ENCODE measurements at regions not wholly inside any gene's neighbourhood (a gene's known extent, or its start where the extent isn't known, plus 50 kb on each side); places are given as distances from the start of the nearest gene placed in this dataset.

DNA sequence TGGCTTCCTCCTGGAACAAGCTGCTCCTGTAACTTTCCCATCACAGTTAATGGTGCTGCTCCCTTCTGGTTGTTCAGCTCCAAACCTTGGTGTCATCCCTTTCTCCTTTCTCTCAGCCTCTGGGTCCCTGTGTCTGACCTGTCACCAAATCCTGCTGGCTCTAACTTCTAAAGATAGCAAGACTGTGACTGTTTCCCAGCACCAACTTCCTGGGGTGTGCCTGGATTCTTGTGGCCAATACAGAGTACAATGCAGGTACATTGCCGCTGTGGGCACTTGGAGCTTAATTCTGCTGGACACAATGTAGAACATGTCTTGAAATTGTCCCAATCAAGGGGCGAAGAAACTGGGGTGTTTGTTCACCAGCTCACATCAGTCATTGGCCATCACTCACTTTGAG lies 156.7 kb upstream of the CSF3R start:
- ChIA-PET CTCF (no interaction called here), POLR2A (no interaction called here)
- Mint-ChIP-seq H3K4me1 (no peaks in the 10 kb centered on the region), H3K27ac (no peak overlapping the region), H3K27me3 (peaks cover 14 to 32% of the 10 kb centered on the region in 2 donors), H3K36me3 (no peaks in the 10 kb centered on the region), H3K4me3 (no peak overlapping the region), H3K9me3 (no peaks in the 10 kb centered on the region)
- ATAC-seq (replicated peaks in 1 of 4), result no peak
- Histone ChIP-seq H3K27ac (ENCODE audit: low read length) (no peak overlapping the region), H3K9me3 (no peaks in the 10 kb centered on the region), H3K4me3 (ENCODE audit: control insufficient read depth in 1 of 2, extremely low read depth in 1 of 2, low read length in 1 of 2) (no peak overlapping the region), H3K27me3 (replicated peaks in 1 of 2; ENCODE audit: control insufficient read depth in 2 of 2, extremely low read depth in 1 of 2, insufficient read depth in 2 of 2, low read length in 1 of 2) (peaks cover 0 to 36% of the 10 kb centered on the region in 2 experiments), H3K4me1 (ENCODE audit: control insufficient read depth in 1 of 2, extremely low read depth in 1 of 2, insufficient read depth in 2 of 2, low read length in 2 of 2) (no peaks in the 10 kb centered on the region), H3K36me3 (ENCODE audit: control insufficient read depth in 2 of 2, extremely low read depth in 1 of 2, insufficient read depth in 1 of 2, low read length in 1 of 2) (no peaks in the 10 kb centered on the region)
- 91% methylated on average over 1 of the region's 2 CpGs for WGBS (ENCODE audit: insufficient coverage)
- DNase-seq, result no peak

DNA sequence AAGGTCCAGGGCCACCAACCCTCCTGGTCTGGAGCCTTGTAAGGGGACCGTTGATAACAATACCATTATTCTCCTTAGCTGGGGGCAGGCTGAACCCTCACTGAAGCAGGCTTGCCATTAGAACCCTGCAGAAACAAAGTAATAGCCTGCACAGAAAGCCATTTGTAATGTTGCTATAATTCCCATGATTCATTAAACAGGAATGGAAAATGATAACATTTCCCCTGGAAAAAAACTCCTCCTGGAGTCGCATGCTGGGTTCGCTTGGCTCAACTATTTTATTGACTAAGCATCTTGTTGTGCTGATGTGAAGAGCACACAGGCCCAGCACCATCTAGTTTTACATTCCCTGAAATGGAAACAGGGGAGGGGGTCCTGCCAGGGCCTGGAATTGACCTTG lies 155.6 kb upstream of the CSF3R start:
- ChIA-PET POLR2A (no interaction called here), CTCF (no interaction called here)
- H3K4me3 ChIP-seq (ENCODE audit: control insufficient read depth in 1 of 2, extremely low read depth in 1 of 2, low read length in 1 of 2), result no peak overlapping the region
- peaks cover 13 to 29% of the 10 kb centered on the region in 2 donors for H3K27me3 Mint-ChIP-seq
- no peak overlapping the region for H3K4me3 Mint-ChIP-seq
- peaks cover 0 to 27% of the 10 kb centered on the region in 2 experiments for H3K27me3 ChIP-seq (replicated peaks in 1 of 2; ENCODE audit: control insufficient read depth in 2 of 2, extremely low read depth in 1 of 2, insufficient read depth in 2 of 2, low read length in 1 of 2)
- no peak for DNase-seq
- no peak overlapping the region for H3K27ac ChIP-seq (ENCODE audit: low read length)
- no peaks in the 10 kb centered on the region for H3K9me3 Mint-ChIP-seq
- H3K27ac Mint-ChIP-seq, result no peak overlapping the region
- no peaks in the 10 kb centered on the region for H3K4me1 Mint-ChIP-seq
- 29% methylated on average over 1 of the region's 3 CpGs for WGBS (ENCODE audit: insufficient coverage)
- no peaks in the 10 kb centered on the region for H3K9me3 ChIP-seq
- ATAC-seq (replicated peaks in 1 of 4), result no peak
- H3K36me3 ChIP-seq (ENCODE audit: control insufficient read depth in 2 of 2, extremely low read depth in 1 of 2, insufficient read depth in 1 of 2, low read length in 1 of 2), result no peaks in the 10 kb centered on the region
- H3K36me3 Mint-ChIP-seq, result no peaks in the 10 kb centered on the region
- H3K4me1 ChIP-seq (ENCODE audit: control insufficient read depth in 1 of 2, extremely low read depth in 1 of 2, insufficient read depth in 2 of 2, low read length in 2 of 2), result no peaks in the 10 kb centered on the region

DNA sequence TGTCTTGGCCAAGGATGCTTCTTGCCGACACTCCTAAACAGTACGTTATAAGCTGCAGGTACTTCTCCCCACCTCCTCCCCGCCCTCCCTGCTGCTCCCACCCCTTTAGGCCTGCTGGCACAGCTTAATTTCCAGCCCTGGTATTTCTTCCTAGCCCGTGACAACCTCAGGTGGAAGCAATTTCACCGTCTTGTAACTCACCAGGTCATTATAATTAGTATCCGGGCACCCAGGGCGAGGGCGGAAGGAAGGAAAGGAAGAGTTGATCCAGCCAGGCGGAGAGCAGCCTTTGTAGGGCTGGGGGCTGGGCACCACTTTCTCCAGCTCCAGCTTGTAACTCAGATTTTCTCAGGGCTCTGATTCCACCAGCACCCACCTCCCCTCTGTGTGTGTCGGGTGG lies 153.5 kb upstream of the CSF3R start:
- POLR2A ChIA-PET, result no interaction called here
- DNase-seq (no peak), ATAC-seq (replicated peaks in 1 of 4) (no peak)
- H3K9me3 ChIP-seq, result no peaks in the 10 kb centered on the region
- no peak overlapping the region for H3K4me3 ChIP-seq (ENCODE audit: control insufficient read depth in 1 of 2, extremely low read depth in 1 of 2, low read length in 1 of 2)
- peaks cover 0 to 21% of the 10 kb centered on the region in 2 experiments for H3K27me3 ChIP-seq (replicated peaks in 1 of 2; ENCODE audit: control insufficient read depth in 2 of 2, extremely low read depth in 1 of 2, insufficient read depth in 2 of 2, low read length in 1 of 2)
- 90% methylated on average over 3 of the region's 10 CpGs for WGBS (ENCODE audit: insufficient coverage)
- Mint-ChIP-seq H3K27ac (no peak overlapping the region), H3K4me3 (no peak overlapping the region), H3K4me1 (no peaks in the 10 kb centered on the region), H3K27me3 (peaks cover 13 to 25% of the 10 kb centered on the region in 2 donors), H3K9me3 (no peaks in the 10 kb centered on the region), H3K36me3 (no peaks in the 10 kb centered on the region)
- CTCF ChIA-PET, result no interaction called here
- H3K27ac ChIP-seq (ENCODE audit: low read length), result no peak overlapping the region
- H3K36me3 ChIP-seq (ENCODE audit: control insufficient read depth in 2 of 2, extremely low read depth in 1 of 2, insufficient read depth in 1 of 2, low read length in 1 of 2), result no peaks in the 10 kb centered on the region
- H3K4me1 ChIP-seq (ENCODE audit: control insufficient read depth in 1 of 2, extremely low read depth in 1 of 2, insufficient read depth in 2 of 2, low read length in 2 of 2), result no peaks in the 10 kb centered on the region

DNA sequence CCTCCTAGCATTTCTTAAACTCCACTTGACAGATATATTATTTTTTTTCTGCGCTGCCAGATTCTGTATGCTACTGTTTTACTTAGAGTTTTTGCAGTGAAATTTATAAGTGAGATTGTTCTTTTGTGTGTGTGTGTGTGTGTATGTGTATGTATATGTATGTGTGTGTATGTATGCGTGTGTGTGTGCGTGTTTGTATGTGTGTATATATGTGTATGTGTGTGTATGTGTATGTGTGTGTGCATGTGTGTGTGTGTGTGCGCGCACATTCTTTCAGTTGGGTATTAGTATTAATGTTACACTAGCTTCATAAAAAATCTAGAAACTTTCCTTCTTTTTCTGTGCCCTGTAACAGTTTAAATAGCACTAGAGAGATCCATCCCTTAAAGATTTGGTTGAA lies 152.6 kb upstream of the CSF3R start:
- Histone ChIP-seq H3K36me3 (ENCODE audit: control insufficient read depth in 2 of 2, extremely low read depth in 1 of 2, insufficient read depth in 1 of 2, low read length in 1 of 2) (no peaks in the 10 kb centered on the region), H3K27ac (ENCODE audit: low read length) (no peak overlapping the region), H3K9me3 (no peaks in the 10 kb centered on the region), H3K4me1 (ENCODE audit: control insufficient read depth in 1 of 2, extremely low read depth in 1 of 2, insufficient read depth in 2 of 2, low read length in 2 of 2) (no peaks in the 10 kb centered on the region), H3K4me3 (ENCODE audit: control insufficient read depth in 1 of 2, extremely low read depth in 1 of 2, low read length in 1 of 2) (no peak overlapping the region), H3K27me3 (replicated peaks in 1 of 2; ENCODE audit: control insufficient read depth in 2 of 2, extremely low read depth in 1 of 2, insufficient read depth in 2 of 2, low read length in 1 of 2) (peaks cover 0 to 19% of the 10 kb centered on the region in 2 experiments)
- DNase-seq, result no peak
- H3K4me1 Mint-ChIP-seq, result no peaks in the 10 kb centered on the region
- 100% methylated on average over 1 of the region's 5 CpGs for WGBS (ENCODE audit: insufficient coverage)
- H3K9me3 Mint-ChIP-seq, result no peaks in the 10 kb centered on the region
- POLR2A ChIA-PET, result no interaction called here
- H3K36me3 Mint-ChIP-seq, result no peaks in the 10 kb centered on the region
- no peak overlapping the region for H3K27ac Mint-ChIP-seq
- CTCF ChIA-PET, result no interaction called here
- peaks cover 13 to 21% of the 10 kb centered on the region in 2 donors for H3K27me3 Mint-ChIP-seq
- ATAC-seq (replicated peaks in 1 of 4), result no peak
- H3K4me3 Mint-ChIP-seq, result no peak overlapping the region

DNA sequence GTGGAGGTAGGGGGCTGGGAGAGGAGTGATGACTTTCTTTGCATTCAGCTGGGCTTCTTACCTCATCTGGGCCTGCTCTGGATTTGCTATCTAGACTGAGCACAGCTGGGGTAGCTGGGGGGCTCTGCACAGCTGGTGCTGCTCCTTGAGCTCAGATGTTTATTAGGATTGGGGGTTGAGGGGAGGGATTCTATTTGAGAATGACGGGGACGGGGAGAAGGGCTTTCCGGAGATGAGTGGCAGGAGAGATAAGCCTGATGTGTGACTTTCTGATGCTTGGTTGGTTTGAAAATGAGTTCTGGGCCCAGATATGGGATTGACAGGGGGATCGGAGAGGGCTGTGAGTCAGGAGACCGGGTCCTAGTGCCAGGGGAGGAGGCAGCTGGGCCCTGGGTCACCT lies 146.1 kb upstream of the CSF3R start:
- Mint-ChIP-seq H3K27ac (no peak overlapping the region), H3K4me3 (no peak overlapping the region), H3K27me3 (peaks cover 9 to 22% of the 10 kb centered on the region in 2 donors), H3K4me1 (no peaks in the 10 kb centered on the region), H3K9me3 (no peaks in the 10 kb centered on the region), H3K36me3 (no peaks in the 10 kb centered on the region)
- H3K9me3 ChIP-seq, result no peaks in the 10 kb centered on the region
- no peaks in the 10 kb centered on the region for H3K36me3 ChIP-seq (ENCODE audit: control insufficient read depth in 2 of 2, extremely low read depth in 1 of 2, insufficient read depth in 1 of 2, low read length in 1 of 2)
- DNase-seq (no peak), ATAC-seq (replicated peaks in 1 of 4) (no peak)
- H3K4me3 ChIP-seq (ENCODE audit: control insufficient read depth in 1 of 2, extremely low read depth in 1 of 2, low read length in 1 of 2), result no peak overlapping the region
- H3K27me3 ChIP-seq (replicated peaks in 1 of 2; ENCODE audit: control insufficient read depth in 2 of 2, extremely low read depth in 1 of 2, insufficient read depth in 2 of 2, low read length in 1 of 2), result peaks cover 0 to 21% of the 10 kb centered on the region in 2 experiments
- WGBS (ENCODE audit: insufficient coverage), result 80% methylated on average over 5 of the region's 5 CpGs
- no peaks in the 10 kb centered on the region for H3K4me1 ChIP-seq (ENCODE audit: control insufficient read depth in 1 of 2, extremely low read depth in 1 of 2, insufficient read depth in 2 of 2, low read length in 2 of 2)
- ChIA-PET POLR2A (no interaction called here), CTCF (no interaction called here)
- no peak overlapping the region for H3K27ac ChIP-seq (ENCODE audit: low read length)

DNA sequence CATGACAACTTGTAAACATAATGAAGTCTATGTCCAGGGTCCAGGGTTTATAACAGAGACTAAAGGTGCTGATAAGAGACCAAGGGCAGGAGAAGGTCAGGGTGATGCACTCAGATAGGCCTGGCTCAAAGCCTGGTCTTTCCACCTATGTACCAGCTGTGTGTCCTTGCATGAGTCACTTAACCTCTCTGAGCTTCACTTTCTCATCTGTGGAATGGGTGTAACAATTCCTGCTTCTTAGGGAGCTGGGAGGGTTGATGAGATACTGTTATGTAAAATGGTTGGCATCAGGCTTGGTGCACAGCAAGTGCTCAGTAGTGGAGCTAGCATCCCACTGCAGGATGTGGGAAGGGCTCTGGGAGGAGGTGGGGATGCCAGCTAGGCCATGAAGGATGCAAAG lies 143.7 kb upstream of the CSF3R start:
- Mint-ChIP-seq H3K4me3 (no peak overlapping the region), H3K4me1 (peaks cover 9 to 10% (median 10%) of the 10 kb centered on the region in 3 donors), H3K36me3 (no peaks in the 10 kb centered on the region), H3K27ac (no peak overlapping the region), H3K9me3 (no peaks in the 10 kb centered on the region), H3K27me3 (peaks cover 9 to 29% of the 10 kb centered on the region in 2 donors)
- Histone ChIP-seq H3K27me3 (replicated peaks in 1 of 2; ENCODE audit: control insufficient read depth in 2 of 2, extremely low read depth in 1 of 2, insufficient read depth in 2 of 2, low read length in 1 of 2) (peaks cover 0 to 25% of the 10 kb centered on the region in 2 experiments), H3K36me3 (ENCODE audit: control insufficient read depth in 2 of 2, extremely low read depth in 1 of 2, insufficient read depth in 1 of 2, low read length in 1 of 2) (no peaks in the 10 kb centered on the region), H3K27ac (ENCODE audit: low read length) (no peak overlapping the region), H3K4me3 (ENCODE audit: control insufficient read depth in 1 of 2, extremely low read depth in 1 of 2, low read length in 1 of 2) (no peak overlapping the region), H3K4me1 (ENCODE audit: control insufficient read depth in 1 of 2, extremely low read depth in 1 of 2, insufficient read depth in 2 of 2, low read length in 2 of 2) (no peaks in the 10 kb centered on the region), H3K9me3 (no peaks in the 10 kb centered on the region)
- DNase-seq (no peak), ATAC-seq (replicated peaks in 1 of 4) (no peak)
- ChIA-PET POLR2A (no interaction called here), CTCF (no interaction called here)

DNA sequence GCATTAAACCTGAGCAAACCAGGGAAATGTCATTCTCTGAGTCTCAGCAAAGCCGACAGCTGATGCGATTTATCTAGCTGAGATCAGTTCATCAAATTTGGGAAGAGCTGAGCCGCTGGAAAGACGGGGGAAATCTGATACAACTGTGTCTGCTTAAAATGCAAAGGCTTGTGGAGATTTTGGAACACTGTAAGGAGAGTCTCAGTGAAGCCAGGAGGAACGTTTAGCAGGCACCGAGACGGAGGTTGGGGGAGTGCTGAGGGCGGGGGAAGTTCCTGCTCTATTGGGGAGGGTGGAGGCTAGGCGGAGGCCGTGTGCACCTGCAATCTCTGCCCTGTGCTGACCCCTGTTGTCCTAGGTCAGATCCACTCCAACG lies 143.2 kb upstream of the CSF3R start:
- no peaks in the 10 kb centered on the region for H3K36me3 ChIP-seq (ENCODE audit: control insufficient read depth in 2 of 2, extremely low read depth in 1 of 2, insufficient read depth in 1 of 2, low read length in 1 of 2)
- Mint-ChIP-seq H3K9me3 (no peaks in the 10 kb centered on the region), H3K27me3 (peaks cover 9 to 29% of the 10 kb centered on the region in 2 donors), H3K27ac (no peak overlapping the region), H3K36me3 (no peaks in the 10 kb centered on the region), H3K4me3 (no peak overlapping the region), H3K4me1 (peaks cover 9 to 10% (median 10%) of the 10 kb centered on the region in 3 donors)
- no peak for ATAC-seq (replicated peaks in 1 of 4)
- 79% methylated on average over 9 of the region's 11 CpGs for WGBS (ENCODE audit: insufficient coverage)
- H3K27ac ChIP-seq (ENCODE audit: low read length), result no peak overlapping the region
- CTCF ChIA-PET, result no interaction called here
- POLR2A ChIA-PET, result no interaction called here
- H3K27me3 ChIP-seq (replicated peaks in 1 of 2; ENCODE audit: control insufficient read depth in 2 of 2, extremely low read depth in 1 of 2, insufficient read depth in 2 of 2, low read length in 1 of 2), result peaks cover 0 to 25% of the 10 kb centered on the region in 2 experiments
- no peak for DNase-seq
- no peaks in the 10 kb centered on the region for H3K4me1 ChIP-seq (ENCODE audit: control insufficient read depth in 1 of 2, extremely low read depth in 1 of 2, insufficient read depth in 2 of 2, low read length in 2 of 2)
- no peaks in the 10 kb centered on the region for H3K9me3 ChIP-seq
- H3K4me3 ChIP-seq (ENCODE audit: control insufficient read depth in 1 of 2, extremely low read depth in 1 of 2, low read length in 1 of 2), result no peak overlapping the region

All from T-cell (primary cell).